Head of caudate nucleus (tissue), 42 donors: ENCODE measurements at regions not wholly inside any gene's neighbourhood (a gene's known extent, or its start where the extent isn't known, plus 50 kb on each side); places are given as distances from the start of the nearest gene placed in this dataset.
"Not testable (repeated sequence)": the region's sequence is repeated elsewhere in the genome, so short reads cannot be mapped to it uniquely, and the experiment has no call there.

Source experiments
- DNase-seq, 42 donors: peaks; one replicate each; pipeline versions ENCODE4 v3.0.0 to v3.0.0-alpha.2; 2020 to 2021; ENCODE audit warnings: mixed read lengths in 7 of 42
- intact Hi-C: fragments of 100-400 bp; cut with DNase I; formaldehyde crosslinking; loops from one replicate; pipeline ENCODE4 v1.15.0; 2022

- intact Hi-C loops, DNase-seq: not testable (repeated sequence)
These were observed 79.5 kb upstream of the FGGY start for GRCh38 chr1:59217439-59217838.

- no peak for DNase-seq
- intact Hi-C loops = no loop called here
These were observed 78.2 kb upstream of the FGGY start for GRCh38 chr1:59218521-59219236.

- DNase-seq = no peak
- intact Hi-C loops = no loop called here
These were observed 77.0 kb upstream of the FGGY start for GRCh38 chr1:59219916-59220315.

GRCh38 chr1:59220356-59220755 is 76.5 kb upstream of the FGGY start:
- intact Hi-C loops = no loop called here
- no peak for DNase-seq

GRCh38 chr1:59223198-59223597 is 73.7 kb upstream of the FGGY start:
- no peak for DNase-seq
- intact Hi-C loops = no loop called here

- DNase-seq = no peak
- intact Hi-C loops = no loop called here
These were observed 72.8 kb upstream of the FGGY start for GRCh38 chr1:59223989-59224634.

GRCh38 chr1:59225594-59226316 is 71.1 kb upstream of the FGGY start:
- DNase-seq = no peak

GRCh38 chr1:59229138-59229537 is 67.8 kb upstream of the FGGY start:
- no peak for DNase-seq
- intact Hi-C loops = no loop called here

More at GRCh38 chr1:59225594-59226316, 71.1 kb upstream of the FGGY start:
- intact Hi-C loops = no loop called here

- DNase-seq = peak in 1 of 42 donors; percentile 48
- intact Hi-C loops = no loop called here
These were observed 66.3 kb upstream of the FGGY start for GRCh38 chr1:59230622-59231021.

GRCh38 chr1:59232216-59232615 is 64.7 kb upstream of the FGGY start:
- intact Hi-C loops = no loop called here
- DNase-seq = no peak

- no peak for DNase-seq
- intact Hi-C loops = no loop called here
These were observed 63.5 kb upstream of the FGGY start for GRCh38 chr1:59233444-59233843.

GRCh38 chr1:59236721-59237545 is 60.0 kb upstream of the FGGY start:
- intact Hi-C loops = no loop called here
- peak in 2 of 42 donors; percentile 43 for DNase-seq

- no peak for DNase-seq
- intact Hi-C loops = no loop called here
These were observed 59.0 kb upstream of the FGGY start for GRCh38 chr1:59237900-59238299.

- no peak for DNase-seq
- intact Hi-C loops = no loop called here
These were observed 58.5 kb upstream of the FGGY start for GRCh38 chr1:59238333-59238934.

- no peak for DNase-seq
- intact Hi-C loops = no loop called here
These were observed 57.9 kb upstream of the FGGY start for GRCh38 chr1:59238993-59239392.

- no peak for DNase-seq
- intact Hi-C loops = no loop called here
These were observed 55.0 kb upstream of the FGGY start for GRCh38 chr1:59241909-59242308.

- DNase-seq = no peak
- intact Hi-C loops = no loop called here
These were observed 54.5 kb upstream of the FGGY start for GRCh38 chr1:59242370-59242769.

GRCh38 chr1:59243550-59243949 is 53.3 kb upstream of the FGGY start:
- no peak for DNase-seq
- intact Hi-C loops = no loop called here

GRCh38 chr1:59243978-59244377 is 52.9 kb upstream of the FGGY start:
- intact Hi-C loops = no loop called here
- DNase-seq = no peak
